ENCODE measurements at regions not wholly inside any gene's neighbourhood (a gene's known extent, or its start where the extent isn't known, plus 50 kb on each side); places are given as distances from the start of the nearest gene placed in this dataset.

GRCh38 chr6:150676344-150676743 lies 76.7 kb downstream of the PLEKHG1 start:
- TF ChIP-seq USF2 (IDR thresholded peaks at IDR 0.05; ENCODE audit: borderline replicate concordance, low read depth, low read length) = no peak
- no peak for TF ChIP-seq SREBF2 (IDR thresholded peaks at IDR 0.05; ENCODE audit: low read length)
- TF ChIP-seq GATAD2B (conservative IDR thresholded peaks at IDR 0.05; ENCODE audit: low read depth) = no peak
- TF ChIP-seq EZH2 (IDR thresholded peaks at IDR 0.05; ENCODE audit: borderline replicate concordance, control insufficient read depth, low read depth, low read length) = no peak
- TF ChIP-seq DPF2 (IDR thresholded peaks at IDR 0.05) = no peak
- no peak for TF ChIP-seq MTA2 (IDR thresholded peaks at IDR 0.05; ENCODE audit: low read depth)
- no peak for TF ChIP-seq SIN3A (IDR thresholded peaks at IDR 0.05; ENCODE audit: low read depth, low read length)
- TF ChIP-seq PAX5 (IDR thresholded peaks at IDR 0.05; ENCODE audit: borderline replicate concordance, low read depth, low read length) = no peak
- TF ChIP-seq POLR2AphosphoS5 (IDR thresholded peaks at IDR 0.05; ENCODE audit: low read length) = no peak
- TF ChIP-seq CTCF (IDR thresholded peaks at IDR 0.05 in 2 of 3, conservative IDR thresholded peaks at IDR 0.05 in 1 of 3; ENCODE audit: control insufficient read depth in 2 of 3, extremely low read depth in 1 of 3, insufficient read depth in 1 of 3, low read depth in 3 of 3, low read length in 3 of 3) = no peak

Data from GM12878 (cell line).